DOHH2 (cell line): ENCODE measurements at regions not wholly inside any gene's neighbourhood (a gene's known extent, or its start where the extent isn't known, plus 50 kb on each side); places are given as distances from the start of the nearest gene placed in this dataset.
"Not testable (repeated sequence)": the region's sequence is repeated elsewhere in the genome, so short reads cannot be mapped to it uniquely, and the experiment has no call there.

Source experiments
- H3F3A ChIP-seq: fragments of 200-600 bp; sonication (generic), shearing (Covaris generic); 2 replicates; pipeline ENCODE4 v1.6.0; 2016; ENCODE audit warnings: antibody characterized with exemption, mild to moderate bottlenecking; ENCODE audit not compliant: control insufficient read depth, insufficient read depth
- H3K27ac ChIP-seq: fragments of 200-600 bp; sonication (generic); 2 replicates; pipeline ENCODE4 v1.5.1; 2014; ENCODE audit warnings: low read depth, mild to moderate bottlenecking, low read length, moderate library complexity
- H3K27me3 ChIP-seq: fragments of 200-600 bp; sonication (generic); 2 replicates; pipeline ENCODE4 v1.6.1; 2014; ENCODE audit warnings: mild to moderate bottlenecking, low read length, mixed read lengths; ENCODE audit not compliant: control insufficient read depth
- H3K36me3 ChIP-seq: fragments of 200-600 bp; sonication (generic); 2 replicates; pipeline ENCODE4 v1.6.1; 2014; ENCODE audit warnings: mild to moderate bottlenecking, low read length, moderate library complexity, mixed read lengths; ENCODE audit not compliant: control insufficient read depth
- H3K4me1 ChIP-seq: fragments of 200-600 bp; sonication (generic); 2 replicates; pipeline ENCODE4 v1.6.1; 2014; ENCODE audit warnings: mild to moderate bottlenecking, low read length, mixed read lengths; ENCODE audit not compliant: control insufficient read depth
- H3K4me2 ChIP-seq: fragments of 200-600 bp; sonication (generic); 2 replicates; pipeline ENCODE4 v1.6.0; 2014; ENCODE audit warnings: mild to moderate bottlenecking, low read length, moderate library complexity
- H3K4me3 ChIP-seq: fragments of 200-600 bp; sonication (generic); 2 replicates; pipeline ENCODE4 v1.5.1; 2014; ENCODE audit warnings: mild to moderate bottlenecking, low read length, mixed read lengths
- H3K79me2 ChIP-seq: fragments of 200-600 bp; sonication (generic); 2 replicates; pipeline ENCODE4 v1.6.1; 2014; ENCODE audit warnings: mild to moderate bottlenecking, low read length, mixed read lengths; ENCODE audit not compliant: control insufficient read depth
- H3K9me2 ChIP-seq: fragments of 200-600 bp; sonication (generic); replicated peaks from 2 replicates; pipeline ENCODE4 v1.6.1; 2014; ENCODE audit warnings: mild to moderate bottlenecking, low read length, mixed read lengths; ENCODE audit not compliant: control insufficient read depth
- H3K9me3 ChIP-seq: fragments of 200-600 bp; sonication (generic); 2 replicates; pipeline ENCODE4 v1.6.1; 2014; ENCODE audit warnings: antibody characterized with exemption, low read length, mixed read lengths; ENCODE audit not compliant: control insufficient read depth, insufficient read depth
- H4K20me1 ChIP-seq: fragments of 200-600 bp; sonication (generic); 2 replicates; pipeline ENCODE4 v1.6.0; 2014; ENCODE audit warnings: low read depth, mild to moderate bottlenecking, antibody characterized with exemption, low read length, moderate library complexity; ENCODE audit not compliant: control insufficient read depth, insufficient read depth
- EZH2phosphoT487 ChIP-seq: fragments of 200-600 bp; sonication (generic); IDR thresholded peaks from 2 replicates; pipeline ENCODE4 v1.6.1; 2017; ENCODE audit warnings: borderline replicate concordance, mild to moderate bottlenecking, antibody characterized with exemption, low read length, moderate library complexity, mixed read lengths
- TF ChIP-seq, protein P1 (sequence below): fragments of 200-600 bp; sonication (generic); IDR thresholded peaks from one replicate; pipeline ENCODE4 v1.5.1; 2014; ENCODE audit warnings: antibody characterized with exemption, mild to moderate bottlenecking, low read depth, low read length; ENCODE audit not compliant: poor library complexity, severe bottlenecking

DNA sequence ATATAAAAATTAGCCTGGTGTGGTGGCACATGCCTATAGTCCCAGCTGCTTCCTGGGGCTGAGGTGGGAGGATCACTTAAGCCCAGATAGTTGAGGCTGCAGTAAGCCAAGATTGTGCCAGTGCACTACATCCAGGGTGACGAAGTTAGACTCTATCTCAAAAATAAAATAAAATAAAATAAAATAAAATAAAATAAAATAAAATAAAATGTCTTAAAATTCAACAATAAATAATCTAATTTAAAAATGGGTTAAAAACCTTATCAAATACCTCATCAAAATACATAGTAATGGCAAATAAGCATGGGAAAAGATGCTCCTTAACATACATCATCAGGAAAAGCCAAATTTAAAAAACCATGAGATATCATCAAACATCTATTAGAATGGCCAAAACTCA lies 760.2 kb upstream of the AGA start:
- no peak for TF ChIP-seq EZH2phosphoT487
- TF ChIP-seq, protein P1, sequence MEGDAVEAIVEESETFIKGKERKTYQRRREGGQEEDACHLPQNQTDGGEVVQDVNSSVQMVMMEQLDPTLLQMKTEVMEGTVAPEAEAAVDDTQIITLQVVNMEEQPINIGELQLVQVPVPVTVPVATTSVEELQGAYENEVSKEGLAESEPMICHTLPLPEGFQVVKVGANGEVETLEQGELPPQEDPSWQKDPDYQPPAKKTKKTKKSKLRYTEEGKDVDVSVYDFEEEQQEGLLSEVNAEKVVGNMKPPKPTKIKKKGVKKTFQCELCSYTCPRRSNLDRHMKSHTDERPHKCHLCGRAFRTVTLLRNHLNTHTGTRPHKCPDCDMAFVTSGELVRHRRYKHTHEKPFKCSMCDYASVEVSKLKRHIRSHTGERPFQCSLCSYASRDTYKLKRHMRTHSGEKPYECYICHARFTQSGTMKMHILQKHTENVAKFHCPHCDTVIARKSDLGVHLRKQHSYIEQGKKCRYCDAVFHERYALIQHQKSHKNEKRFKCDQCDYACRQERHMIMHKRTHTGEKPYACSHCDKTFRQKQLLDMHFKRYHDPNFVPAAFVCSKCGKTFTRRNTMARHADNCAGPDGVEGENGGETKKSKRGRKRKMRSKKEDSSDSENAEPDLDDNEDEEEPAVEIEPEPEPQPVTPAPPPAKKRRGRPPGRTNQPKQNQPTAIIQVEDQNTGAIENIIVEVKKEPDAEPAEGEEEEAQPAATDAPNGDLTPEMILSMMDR, result no peak
- no peaks in the 10 kb centered on the region for H3F3A ChIP-seq
- no peaks in the 10 kb centered on the region for H3K9me3 ChIP-seq
- no peaks in the 10 kb centered on the region for H4K20me1 ChIP-seq
- no peak overlapping the region for H3K4me2 ChIP-seq
- no peaks in the 10 kb centered on the region for H3K4me1 ChIP-seq
- H3K27ac ChIP-seq, result no peak overlapping the region
- no peaks in the 10 kb centered on the region for H3K9me2 ChIP-seq
- no peaks in the 10 kb centered on the region for H3K36me3 ChIP-seq
- H3K79me2 ChIP-seq, result no peaks in the 10 kb centered on the region
- no peak overlapping the region for H3K4me3 ChIP-seq
- H3K27me3 ChIP-seq, result no peaks in the 10 kb centered on the region

DNA sequence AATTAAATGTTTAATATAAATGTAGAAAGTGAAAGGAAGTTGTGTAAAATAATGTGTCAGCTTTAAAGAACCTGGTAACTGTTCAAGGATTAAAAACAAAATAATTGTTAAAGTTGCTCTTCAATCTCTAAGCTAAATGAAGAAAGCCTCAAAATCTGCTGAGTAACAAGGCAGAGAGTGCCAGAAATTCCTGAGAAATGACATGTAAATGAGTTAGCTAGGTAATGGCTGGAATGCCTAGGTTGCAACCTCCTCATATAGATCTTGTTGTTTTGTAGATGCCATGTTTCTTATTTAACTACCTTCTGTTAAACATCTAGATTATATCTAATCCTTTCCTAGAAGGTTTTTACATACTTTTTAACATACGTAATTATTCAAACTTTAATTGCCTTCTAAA lies 763.6 kb upstream of the AGA start:
- Histone ChIP-seq H3F3A (no peaks in the 10 kb centered on the region), H3K9me2 (no peaks in the 10 kb centered on the region), H3K4me3 (no peak overlapping the region), H3K36me3 (no peaks in the 10 kb centered on the region), H3K4me1 (no peaks in the 10 kb centered on the region), H3K4me2 (no peak overlapping the region), H3K9me3 (no peaks in the 10 kb centered on the region), H3K79me2 (no peaks in the 10 kb centered on the region), H3K27ac (no peak overlapping the region), H3K27me3 (no peaks in the 10 kb centered on the region), H4K20me1 (no peaks in the 10 kb centered on the region)
- TF ChIP-seq EZH2phosphoT487, result no peak
- TF ChIP-seq, protein P1, result no peak

DNA sequence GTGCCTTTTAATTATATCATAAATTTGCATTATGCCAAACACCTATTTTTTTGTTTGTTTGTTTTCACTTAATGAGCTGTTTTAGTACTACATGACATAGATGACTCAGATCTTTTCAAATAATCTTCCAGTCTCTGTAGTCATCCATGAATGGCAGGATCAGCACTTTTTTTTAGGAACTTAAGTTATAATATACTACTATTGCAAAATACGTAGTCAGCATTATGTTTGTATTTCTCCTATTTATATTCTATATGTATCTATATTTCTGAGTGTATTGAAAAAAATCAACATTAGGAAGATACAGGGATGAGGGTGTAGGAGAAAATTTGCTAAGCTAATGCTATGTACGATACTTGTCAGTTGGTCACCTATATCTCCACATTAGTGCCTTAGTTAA lies 773.1 kb upstream of the AGA start:
- no peaks in the 10 kb centered on the region for H3K36me3 ChIP-seq
- TF ChIP-seq, protein P1, result no peak
- TF ChIP-seq EZH2phosphoT487, result no peak
- H3K27ac ChIP-seq, result no peak overlapping the region
- no peaks in the 10 kb centered on the region for H3K79me2 ChIP-seq
- H4K20me1 ChIP-seq, result no peaks in the 10 kb centered on the region
- no peak overlapping the region for H3K4me3 ChIP-seq
- H3F3A ChIP-seq, result no peaks in the 10 kb centered on the region
- H3K9me3 ChIP-seq, result no peaks in the 10 kb centered on the region
- no peaks in the 10 kb centered on the region for H3K27me3 ChIP-seq
- no peaks in the 10 kb centered on the region for H3K9me2 ChIP-seq
- H3K4me2 ChIP-seq, result no peak overlapping the region
- no peaks in the 10 kb centered on the region for H3K4me1 ChIP-seq

DNA sequence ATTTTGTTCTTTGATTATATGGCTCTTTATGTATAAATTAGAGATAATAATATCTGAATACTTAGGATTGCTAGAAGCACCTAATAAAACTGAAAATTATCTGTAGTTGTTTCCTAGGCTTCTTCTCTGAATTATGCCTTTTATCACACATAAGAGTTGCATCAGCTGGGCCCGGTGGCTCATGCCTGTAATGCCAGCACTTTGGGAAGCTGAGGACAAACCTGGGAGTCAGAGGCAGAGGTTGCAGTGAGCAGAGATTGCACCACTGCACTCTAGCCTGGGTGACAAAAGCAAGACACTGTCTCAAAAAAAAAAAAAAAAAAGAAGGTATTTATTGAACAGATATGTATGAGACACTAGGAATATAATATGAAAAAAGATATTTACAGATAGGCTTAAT lies 773.5 kb upstream of the AGA start:
- Histone ChIP-seq H3K4me1 (no peaks in the 10 kb centered on the region), H3K9me2 (no peaks in the 10 kb centered on the region), H3K4me2 (no peak overlapping the region), H3K27ac (no peak overlapping the region), H3K79me2 (no peaks in the 10 kb centered on the region), H3K4me3 (no peak overlapping the region), H3K36me3 (no peaks in the 10 kb centered on the region), H4K20me1 (no peaks in the 10 kb centered on the region), H3F3A (no peaks in the 10 kb centered on the region), H3K27me3 (no peaks in the 10 kb centered on the region), H3K9me3 (no peaks in the 10 kb centered on the region)
- TF ChIP-seq, protein P1, result no peak
- no peak for TF ChIP-seq EZH2phosphoT487

DNA sequence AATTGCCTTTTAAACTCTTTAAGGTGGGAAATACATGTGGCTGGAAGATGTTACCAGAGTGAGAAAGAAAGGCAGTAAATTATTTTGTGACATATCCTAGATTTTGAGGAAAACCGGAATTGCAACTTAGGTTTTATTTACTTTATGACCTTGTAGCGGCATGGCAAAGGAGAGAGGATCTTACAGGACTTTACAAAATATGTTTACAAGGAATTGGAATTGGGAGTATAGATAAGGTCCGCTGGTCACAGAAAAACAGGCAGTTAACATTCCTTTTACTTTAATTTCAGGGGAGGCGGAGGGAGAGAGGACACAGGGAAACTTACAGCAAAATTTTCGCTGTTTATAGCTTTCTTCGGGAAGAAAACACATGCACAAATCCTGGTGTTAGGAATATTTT lies 784.2 kb upstream of the AGA start:
- H3K36me3 ChIP-seq, H3K9me2 ChIP-seq, H3F3A ChIP-seq, H4K20me1 ChIP-seq, H3K4me2 ChIP-seq, H3K27ac ChIP-seq, H3K4me3 ChIP-seq, H3K27me3 ChIP-seq, H3K4me1 ChIP-seq, H3K79me2 ChIP-seq, H3K9me3 ChIP-seq: not testable (repeated sequence)
